ENCODE measurements at regions not wholly inside any gene's neighbourhood (a gene's known extent, or its start where the extent isn't known, plus 50 kb on each side); places are given as distances from the start of the nearest gene placed in this dataset.

GRCh38 chr4:184536881-184537248, 62.5 kb upstream of the IRF2 start:
- no peak for TF ChIP-seq CTCF (IDR thresholded peaks at IDR 0.05)

GRCh38 chr4:184536065-184536880, 61.9 kb upstream of the IRF2 start:
- TF ChIP-seq CTCF (IDR thresholded peaks at IDR 0.05) = no peak

- TF ChIP-seq CTCF (IDR thresholded peaks at IDR 0.05) = no peak
Measured at GRCh38 chr4:184534511-184535391, 60.4 kb upstream of the IRF2 start.

GRCh38 chr4:184533908-184534307, 59.6 kb upstream of the IRF2 start:
- TF ChIP-seq CTCF (IDR thresholded peaks at IDR 0.05) = no peak

- TF ChIP-seq CTCF (IDR thresholded peaks at IDR 0.05) = no peak
Measured at GRCh38 chr4:184531008-184531407, 56.7 kb upstream of the IRF2 start.

GRCh38 chr4:184529283-184529682, 54.9 kb upstream of the IRF2 start:
- TF ChIP-seq CTCF (IDR thresholded peaks at IDR 0.05) = no peak

- TF ChIP-seq CTCF (IDR thresholded peaks at IDR 0.05) = no peak
Measured at GRCh38 chr4:184528713-184529112, 54.4 kb upstream of the IRF2 start.

Data from LNCAP (cell line).